Glomerular visceral epithelial cell (primary cell): ENCODE measurements at regions not wholly inside any gene's neighbourhood (a gene's known extent, or its start where the extent isn't known, plus 50 kb on each side); places are given as distances from the start of the nearest gene placed in this dataset.
"Not testable (repeated sequence)": the region's sequence is repeated elsewhere in the genome, so short reads cannot be mapped to it uniquely, and the experiment has no call there.

Experiments
- DNase-seq: peaks from one replicate; pipeline ENCODE4 v3.0.0-alpha.2; 2016; ENCODE audit errors: extremely low spot score

- no peak for DNase-seq
Measured at GRCh38 chr15:26261413-26261812, 398.3 kb upstream of the ATP10A start.

GRCh38 chr15:26260517-26261133 lies 397.5 kb upstream of the ATP10A start:
- no peak for DNase-seq

GRCh38 chr15:26259581-26259980 lies 396.5 kb upstream of the ATP10A start:
- no peak for DNase-seq

- not testable (repeated sequence) for DNase-seq
Measured at GRCh38 chr15:26244782-26245181, 381.7 kb upstream of the ATP10A start.

GRCh38 chr15:26243382-26243781 lies 380.3 kb upstream of the ATP10A start:
- DNase-seq = no peak

- no peak for DNase-seq
Measured at GRCh38 chr15:26242565-26243071, 379.5 kb upstream of the ATP10A start.

- no peak for DNase-seq
Measured at GRCh38 chr15:26235864-26236263, 372.7 kb upstream of the ATP10A start.

- no peak for DNase-seq
Measured at GRCh38 chr15:26234976-26235767, 372.0 kb upstream of the ATP10A start.

GRCh38 chr15:26232691-26233090 lies 369.6 kb upstream of the ATP10A start:
- no peak for DNase-seq

GRCh38 chr15:26231096-26231495 lies 368.0 kb upstream of the ATP10A start:
- no peak for DNase-seq

- no peak for DNase-seq
Measured at GRCh38 chr15:26224266-26224665, 361.1 kb upstream of the ATP10A start.

GRCh38 chr15:26223720-26224119 lies 360.6 kb upstream of the ATP10A start:
- DNase-seq = no peak

- no peak for DNase-seq
Measured at GRCh38 chr15:26222781-26223180, 359.7 kb upstream of the ATP10A start.

GRCh38 chr15:26217043-26217442 lies 353.9 kb upstream of the ATP10A start:
- DNase-seq = not testable (repeated sequence)

- no peak for DNase-seq
Measured at GRCh38 chr15:26214290-26214689, 351.2 kb upstream of the ATP10A start.

- no peak for DNase-seq
Measured at GRCh38 chr15:26213427-26213826, 350.3 kb upstream of the ATP10A start.

GRCh38 chr15:26212109-26212508 lies 349.0 kb upstream of the ATP10A start:
- DNase-seq = no peak

GRCh38 chr15:26210980-26211379 lies 347.9 kb upstream of the ATP10A start:
- no peak for DNase-seq

- DNase-seq = no peak
Measured at GRCh38 chr15:26201177-26201858, 338.2 kb upstream of the ATP10A start.

GRCh38 chr15:26200427-26200826 lies 337.3 kb upstream of the ATP10A start:
- DNase-seq = no peak

GRCh38 chr15:26197719-26198118 lies 334.6 kb upstream of the ATP10A start:
- DNase-seq = no peak

- no peak for DNase-seq
Measured at GRCh38 chr15:26197060-26197459, 333.9 kb upstream of the ATP10A start.

- DNase-seq = no peak
Measured at GRCh38 chr15:26191193-26191592, 328.1 kb upstream of the ATP10A start.
